ENCODE measurements at regions not wholly inside any gene's neighbourhood (a gene's known extent, or its start where the extent isn't known, plus 50 kb on each side); places are given as distances from the start of the nearest gene placed in this dataset.
"Not testable (repeated sequence)": the region's sequence is repeated elsewhere in the genome, so short reads cannot be mapped to it uniquely, and the experiment has no call there.

GRCh38 chr7:50908628-50909290 is 126.1 kb upstream of the GRB10 start:
- Histone ChIP-seq H3K27ac (no peak overlapping the region), H3K27me3 (ENCODE audit: control insufficient read depth, insufficient read depth, low read length) (no peaks in the 10 kb centered on the region), H2AFZ (no peak overlapping the region), H3K4me2 (ENCODE audit: low read length) (no peak overlapping the region), H3K9ac (no peak overlapping the region), H3K79me2 (no peaks in the 10 kb centered on the region), H3K9me3 (ENCODE audit: control insufficient read depth, low read length) (no peaks in the 10 kb centered on the region), H3K4me1 (no peaks in the 10 kb centered on the region), H3K36me3 (ENCODE audit: control insufficient read depth, insufficient read depth, low read length) (no peaks in the 10 kb centered on the region), H3K4me3 (ENCODE audit: low read depth, low read length) (no peak overlapping the region)
- no peak for TF ChIP-seq CTCF (IDR thresholded peaks at IDR 0.05)

GRCh38 chr7:50898604-50899477 is 116.1 kb upstream of the GRB10 start:
- not testable (repeated sequence) for H3K4me2 ChIP-seq (ENCODE audit: low read length); H3K27ac ChIP-seq; H3K4me3 ChIP-seq (ENCODE audit: low read depth, low read length); H3K9me3 ChIP-seq (ENCODE audit: control insufficient read depth, low read length); H3K27me3 ChIP-seq (ENCODE audit: control insufficient read depth, insufficient read depth, low read length); H2AFZ ChIP-seq; H3K9ac ChIP-seq; H3K79me2 ChIP-seq; H3K4me1 ChIP-seq; H3K36me3 ChIP-seq (ENCODE audit: control insufficient read depth, insufficient read depth, low read length)

DNA sequence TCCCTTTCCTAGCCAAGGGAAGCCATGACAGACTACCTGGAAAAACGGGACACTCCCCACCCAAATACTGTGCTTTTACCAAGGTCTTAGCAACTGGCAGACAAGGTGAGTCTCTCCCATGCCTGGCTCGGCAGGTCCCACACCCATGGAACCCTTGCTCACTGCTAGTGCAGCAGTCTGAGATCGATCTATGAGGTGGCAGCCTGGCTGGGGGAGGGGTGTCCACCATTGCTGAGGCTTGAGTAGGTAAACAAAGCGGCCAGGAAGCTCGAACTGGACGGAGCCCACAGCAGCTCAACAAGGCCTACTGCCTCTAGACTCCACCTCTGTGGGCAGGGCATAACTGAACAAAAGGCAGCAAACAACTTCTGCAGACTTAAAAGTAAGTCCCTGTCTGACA is 104.4 kb upstream of the GRB10 start:
- not testable (repeated sequence) for H3K79me2 ChIP-seq; H3K4me2 ChIP-seq (ENCODE audit: low read length); H3K4me3 ChIP-seq (ENCODE audit: low read depth, low read length); H2AFZ ChIP-seq; H3K9me3 ChIP-seq (ENCODE audit: control insufficient read depth, low read length); H3K4me1 ChIP-seq; H3K27ac ChIP-seq; H3K9ac ChIP-seq; H3K27me3 ChIP-seq (ENCODE audit: control insufficient read depth, insufficient read depth, low read length); H3K36me3 ChIP-seq (ENCODE audit: control insufficient read depth, insufficient read depth, low read length)

DNA sequence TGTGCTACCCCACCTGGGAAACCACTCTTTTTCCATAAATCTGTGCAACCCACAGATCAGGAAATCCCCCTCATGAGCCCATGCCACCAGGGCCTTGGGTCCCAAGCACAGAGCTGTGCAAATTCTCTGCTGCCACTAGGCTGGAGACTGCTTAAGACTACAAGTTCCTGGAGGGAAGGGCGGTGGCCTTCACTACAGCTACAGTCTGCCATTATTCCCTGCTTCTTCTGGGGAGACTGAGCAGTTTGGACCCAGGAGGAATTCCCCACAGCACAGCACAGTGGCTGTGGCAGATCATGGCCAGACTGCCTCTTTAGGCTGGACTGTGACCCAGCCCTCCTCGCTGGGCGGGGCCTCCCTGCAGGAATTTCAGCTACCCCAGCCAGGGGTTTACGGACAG is 89.7 kb upstream of the GRB10 start:
- Histone ChIP-seq H3K9ac (no peak overlapping the region), H3K4me2 (ENCODE audit: low read length) (no peak overlapping the region), H3K27ac (no peak overlapping the region), H3K4me1 (no peaks in the 10 kb centered on the region), H3K79me2 (no peaks in the 10 kb centered on the region), H3K36me3 (ENCODE audit: control insufficient read depth, insufficient read depth, low read length) (no peaks in the 10 kb centered on the region), H3K4me3 (ENCODE audit: low read depth, low read length) (no peak overlapping the region), H3K9me3 (ENCODE audit: control insufficient read depth, low read length) (no peaks in the 10 kb centered on the region), H3K27me3 (ENCODE audit: control insufficient read depth, insufficient read depth, low read length) (no peaks in the 10 kb centered on the region), H2AFZ (no peak overlapping the region)
- no peak for TF ChIP-seq CTCF (IDR thresholded peaks at IDR 0.05)

- H3K27ac ChIP-seq = no peak overlapping the region
- H3K27me3 ChIP-seq (ENCODE audit: control insufficient read depth, insufficient read depth, low read length) = no peaks in the 10 kb centered on the region
- no peak overlapping the region for H3K4me3 ChIP-seq (ENCODE audit: low read depth, low read length)
- no peak overlapping the region for H2AFZ ChIP-seq
- no peak overlapping the region for H3K9ac ChIP-seq
- H3K36me3 ChIP-seq (ENCODE audit: control insufficient read depth, insufficient read depth, low read length) = no peaks in the 10 kb centered on the region
- H3K9me3 ChIP-seq (ENCODE audit: control insufficient read depth, low read length) = no peaks in the 10 kb centered on the region
- no peaks in the 10 kb centered on the region for H3K4me1 ChIP-seq
- TF ChIP-seq CTCF (IDR thresholded peaks at IDR 0.05) = no peak
- no peak overlapping the region for H3K4me2 ChIP-seq (ENCODE audit: low read length)
- H3K79me2 ChIP-seq = no peaks in the 10 kb centered on the region
These were observed 86.5 kb upstream of the GRB10 start for GRCh38 chr7:50869108-50869725.
